T-helper 1 cell (primary cell): ENCODE measurements at regions not wholly inside any gene's neighbourhood (a gene's known extent, or its start where the extent isn't known, plus 50 kb on each side); places are given as distances from the start of the nearest gene placed in this dataset.
"Not testable (repeated sequence)": the region's sequence is repeated elsewhere in the genome, so short reads cannot be mapped to it uniquely, and the experiment has no call there.

Experiments used
- DNase-seq, 5 donors: peaks; one replicate each; pipeline ENCODE4 v3.0.0-alpha.2; 2012 to 2020

- not testable (repeated sequence) for DNase-seq
These were observed 333.1 kb upstream of the COX7C start for GRCh38 chr5:86284400-86285190.

- not testable (repeated sequence) for DNase-seq
These were observed 330.3 kb upstream of the COX7C start for GRCh38 chr5:86287437-86287836.

DNA sequence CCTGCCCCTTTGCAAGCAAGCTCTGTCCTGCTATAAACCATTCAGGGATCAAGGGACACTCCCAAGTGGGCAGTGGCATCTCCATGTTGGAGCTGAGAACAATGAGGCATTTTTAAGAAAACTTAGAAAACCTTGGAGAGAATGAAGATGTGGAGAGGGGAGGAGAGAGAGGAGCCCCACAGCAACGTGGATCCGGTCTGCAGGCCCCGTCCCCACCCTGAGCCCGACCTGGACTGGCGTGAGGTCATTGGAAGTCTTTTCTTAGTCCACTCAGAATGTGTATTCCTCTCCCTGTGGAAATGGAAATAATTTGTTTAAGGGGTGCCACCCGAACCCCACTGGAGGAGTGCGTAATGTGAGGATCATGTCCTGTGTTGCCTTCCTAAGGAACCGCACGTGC, 328.0 kb upstream of the COX7C start:
- DNase-seq = not testable (repeated sequence)

- DNase-seq = not testable (repeated sequence)
These were observed 324.9 kb upstream of the COX7C start for GRCh38 chr5:86292811-86293210.

DNA sequence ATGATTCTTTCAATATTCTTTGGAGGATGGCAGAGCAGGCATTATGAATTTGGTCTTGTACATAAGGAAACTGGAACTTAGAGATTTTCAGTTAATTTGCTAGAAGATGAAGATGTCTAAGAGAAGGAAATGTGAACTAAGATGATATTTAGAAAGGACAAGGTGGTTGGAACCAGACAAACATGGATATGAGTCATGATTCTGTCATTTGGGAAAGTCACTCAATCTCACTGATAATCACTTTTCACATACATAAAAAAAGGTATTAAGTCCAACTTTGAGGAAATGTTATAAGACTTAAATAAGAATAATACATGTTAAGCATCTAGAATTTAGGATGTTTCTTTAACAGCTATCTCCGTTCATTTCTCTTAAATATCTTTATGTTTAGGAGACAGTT, 315.1 kb upstream of the COX7C start:
- not testable (repeated sequence) for DNase-seq

DNA sequence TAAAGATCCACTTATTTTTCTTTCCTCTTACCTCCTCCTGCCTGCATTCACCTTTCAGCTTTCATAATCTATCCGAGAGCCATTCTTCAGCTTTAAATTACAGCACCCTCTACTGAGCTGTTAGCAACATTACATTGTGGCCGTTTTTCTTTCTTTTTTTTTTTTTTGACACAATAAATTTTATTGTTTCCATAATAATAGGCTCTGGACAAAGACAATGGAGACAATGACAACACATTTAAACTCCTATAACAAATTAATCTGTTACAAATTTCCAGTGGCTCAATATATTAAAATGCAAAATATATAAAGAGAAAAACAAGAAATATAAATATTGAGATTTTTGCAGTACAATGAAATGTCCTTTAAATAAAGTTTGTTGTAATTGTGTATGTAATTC, 312.7 kb upstream of the COX7C start:
- not testable (repeated sequence) for DNase-seq

- DNase-seq = no peak
These were observed 302.8 kb upstream of the COX7C start for GRCh38 chr5:86314951-86315350.

GRCh38 chr5:86320266-86320665, 297.5 kb upstream of the COX7C start:
- DNase-seq = no peak

DNA sequence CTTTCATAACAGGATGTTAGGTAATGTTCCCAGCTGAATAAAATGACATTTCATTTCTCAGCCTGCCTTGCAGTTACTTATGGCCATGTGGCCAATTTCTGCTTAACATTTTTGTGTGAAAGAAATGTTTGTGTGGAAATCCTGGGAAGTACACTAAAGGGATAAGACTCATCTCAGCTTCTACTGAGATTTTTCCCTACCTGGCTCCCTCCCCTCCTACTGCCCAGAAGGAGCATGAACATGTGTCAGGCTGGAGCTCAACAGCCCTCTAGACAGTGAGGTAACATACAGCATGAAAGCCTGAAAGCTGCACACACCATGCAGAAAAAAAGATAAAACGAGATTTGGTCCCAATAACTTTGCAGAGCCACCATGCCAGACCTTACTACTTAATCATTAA, 288.4 kb upstream of the COX7C start:
- no peak for DNase-seq

- DNase-seq = no peak
These were observed 287.0 kb upstream of the COX7C start for GRCh38 chr5:86330736-86331135.

DNA sequence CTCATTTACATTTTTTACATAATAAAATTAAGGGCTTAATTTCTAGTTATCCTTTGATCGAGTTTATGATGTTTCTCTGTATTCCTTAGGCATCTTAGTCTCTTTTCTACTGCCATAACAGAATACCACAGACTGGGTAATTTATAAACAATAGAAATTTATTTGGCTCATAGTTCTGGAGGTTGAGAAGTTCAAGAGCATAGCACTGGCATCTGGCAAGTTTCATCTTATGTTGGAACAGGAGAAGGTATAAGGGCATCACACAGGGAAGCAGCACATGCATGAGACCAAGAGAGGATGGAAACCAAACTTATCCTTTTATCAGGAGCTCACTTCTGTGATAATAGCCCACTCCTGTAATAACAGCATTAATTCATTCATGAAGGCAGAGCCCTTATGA, 284.9 kb upstream of the COX7C start:
- no peak for DNase-seq

- DNase-seq = no peak
These were observed 279.9 kb upstream of the COX7C start for GRCh38 chr5:86337667-86338460.

GRCh38 chr5:86354664-86355063, 263.1 kb upstream of the COX7C start:
- no peak for DNase-seq

- DNase-seq = no peak
These were observed 256.9 kb upstream of the COX7C start for GRCh38 chr5:86360801-86361200.

DNA sequence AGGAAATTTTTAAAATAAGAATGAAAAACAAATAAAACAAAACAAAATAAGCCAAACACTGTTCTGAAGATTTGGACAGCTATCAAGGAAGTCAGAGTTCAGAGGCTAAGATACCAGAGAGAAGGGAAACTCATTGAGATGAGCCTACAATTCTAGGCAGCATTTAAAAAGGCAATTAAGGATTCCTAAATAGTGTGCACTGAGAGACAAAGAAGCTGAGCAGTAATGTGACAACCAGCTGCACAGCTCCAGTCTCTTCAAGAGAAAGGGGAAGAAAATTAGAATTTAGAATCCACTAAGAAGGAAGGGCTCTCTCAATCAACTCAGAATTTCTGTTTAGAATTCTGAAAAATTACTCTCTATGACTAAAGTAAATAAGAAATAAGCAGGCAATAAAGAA, 246.7 kb upstream of the COX7C start:
- no peak for DNase-seq

GRCh38 chr5:86374611-86375010, 243.1 kb upstream of the COX7C start:
- no peak for DNase-seq

GRCh38 chr5:86376214-86376613, 241.5 kb upstream of the COX7C start:
- DNase-seq = no peak

GRCh38 chr5:86403190-86403589, 214.6 kb upstream of the COX7C start:
- no peak for DNase-seq

DNA sequence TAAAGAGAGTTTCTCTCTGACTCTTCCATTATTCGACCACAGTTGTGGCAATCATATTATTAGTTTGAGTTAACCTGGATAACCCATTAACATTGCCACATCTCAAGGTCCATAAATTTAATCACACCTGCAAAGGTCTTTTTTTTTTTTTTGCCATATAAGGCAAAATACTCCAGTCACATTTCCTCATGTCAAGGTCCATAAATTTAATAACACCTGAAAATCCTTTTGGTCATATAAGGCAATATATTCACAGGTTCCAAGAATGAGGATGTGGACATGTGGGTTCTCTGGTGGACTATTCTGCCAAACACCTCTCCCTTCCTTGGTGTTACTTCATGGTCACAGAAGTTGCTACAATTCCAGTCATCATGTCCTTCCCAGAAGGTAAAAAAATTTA, 213.5 kb upstream of the COX7C start:
- DNase-seq = no peak

GRCh38 chr5:86407711-86408110, 210.0 kb upstream of the COX7C start:
- DNase-seq = no peak

- no peak for DNase-seq
These were observed 206.1 kb upstream of the COX7C start for GRCh38 chr5:86411596-86411995.

- no peak for DNase-seq
These were observed 190.6 kb upstream of the COX7C start for GRCh38 chr5:86427158-86427557.

GRCh38 chr5:86439593-86440110, 178.1 kb upstream of the COX7C start:
- DNase-seq = no peak
